Spleen (tissue), 7 donors: ENCODE measurements at regions not wholly inside any gene's neighbourhood (a gene's known extent, or its start where the extent isn't known, plus 50 kb on each side); places are given as distances from the start of the nearest gene placed in this dataset.
"Not testable (repeated sequence)": the region's sequence is repeated elsewhere in the genome, so short reads cannot be mapped to it uniquely, and the experiment has no call there.

Experiments used
- POLR2A ChIP-seq, 3 donors: fragments of 450-650 bp; IDR thresholded peaks; one replicate each; pipeline ENCODE4 v1.5.1; 2017; ENCODE audit warnings: antibody characterized with exemption in 3 of 3, mild to moderate bottlenecking in 1 of 3
- POLR2AphosphoS5 ChIP-seq, 3 donors: sonication (generic); formaldehyde crosslinking; IDR thresholded peaks; one replicate each; pipeline ENCODE4 v1.5.1; 2017; ENCODE audit warnings: antibody characterized with exemption in 3 of 3
- TF ChIP-seq, protein P1 (sequence below), 11 experiments: fragments of 200-600 bp in 7 of 11; fragments of 450-650 bp in 4 of 11; sonication (generic) in 4 of 11; IDR thresholded peaks in 8 of 11; conservative IDR thresholded peaks in 3 of 11; 1 replicate in 7 of 11; 2 replicates in 4 of 11; pipeline versions ENCODE4 v1.4.0 to v1.8.0; 2016 to 2021; ENCODE audit warnings: antibody characterized with exemption in 11 of 11, inconsistent platforms in 4 of 11, mild to moderate bottlenecking in 1 of 11
- donor health status: DM: no; HTN: no; CAD: no; lungs with moderate emphysema.
- donor health status: DM: no; HTN: no; CAD: no.
- donor health status: DM: no; HTN: no; CAD: no.

- TF ChIP-seq, protein P1, sequence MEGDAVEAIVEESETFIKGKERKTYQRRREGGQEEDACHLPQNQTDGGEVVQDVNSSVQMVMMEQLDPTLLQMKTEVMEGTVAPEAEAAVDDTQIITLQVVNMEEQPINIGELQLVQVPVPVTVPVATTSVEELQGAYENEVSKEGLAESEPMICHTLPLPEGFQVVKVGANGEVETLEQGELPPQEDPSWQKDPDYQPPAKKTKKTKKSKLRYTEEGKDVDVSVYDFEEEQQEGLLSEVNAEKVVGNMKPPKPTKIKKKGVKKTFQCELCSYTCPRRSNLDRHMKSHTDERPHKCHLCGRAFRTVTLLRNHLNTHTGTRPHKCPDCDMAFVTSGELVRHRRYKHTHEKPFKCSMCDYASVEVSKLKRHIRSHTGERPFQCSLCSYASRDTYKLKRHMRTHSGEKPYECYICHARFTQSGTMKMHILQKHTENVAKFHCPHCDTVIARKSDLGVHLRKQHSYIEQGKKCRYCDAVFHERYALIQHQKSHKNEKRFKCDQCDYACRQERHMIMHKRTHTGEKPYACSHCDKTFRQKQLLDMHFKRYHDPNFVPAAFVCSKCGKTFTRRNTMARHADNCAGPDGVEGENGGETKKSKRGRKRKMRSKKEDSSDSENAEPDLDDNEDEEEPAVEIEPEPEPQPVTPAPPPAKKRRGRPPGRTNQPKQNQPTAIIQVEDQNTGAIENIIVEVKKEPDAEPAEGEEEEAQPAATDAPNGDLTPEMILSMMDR (IDR thresholded peaks at IDR 0.05 in 8 of 11, conservative IDR thresholded peaks at IDR 0.05 in 3 of 11): not testable (repeated sequence)
- TF ChIP-seq POLR2AphosphoS5, POLR2A (IDR thresholded peaks at IDR 0.05): not testable (repeated sequence)
These were observed 83.2 kb upstream of the ROPN1 start for GRCh38 chr3:124075090-124075489.
